IMR-90 (cell line): ENCODE measurements at regions not wholly inside any gene's neighbourhood (a gene's known extent, or its start where the extent isn't known, plus 50 kb on each side); places are given as distances from the start of the nearest gene placed in this dataset.

ENCODE experiments used
- ATAC-seq: fragments of 200-7000 bp; cut with Tn5 transposase; 2 replicates; pipeline ENCODE4 v1.9.1; 2020; ENCODE audit warnings: low read depth, mild to moderate bottlenecking, moderate library complexity
- BruUV-seq: library from RNA; stranded (reverse); fragments of 400-500 nt; replicated peaks from 2 replicates; lab custom pipeline; 2021; lab: Mats Ljungman, UMichigan
- CTCF ChIA-PET: fragments of 300-600 bp; formaldehyde crosslinking; extraction: SDS; loops from one replicate; lab custom pipeline; 2021; ENCODE audit warnings: antibody characterized with exemption; lab: Yijun Ruan, JAX
- POLR2A ChIA-PET: fragments of 300-600 bp; sonication (Branson Sonifier 250); formaldehyde crosslinking; loops from one replicate; lab custom pipeline; 2022; ENCODE audit warnings: antibody characterized with exemption; ENCODE audit not compliant: unreplicated experiment; lab: Charles Lee
- DNase-seq: peaks from one replicate; pipeline ENCODE4 v3.0.0; 2013
- H2AFZ ChIP-seq: replicated peaks from 2 replicates; pipeline ENCODE3; 2013; ENCODE audit warnings: low read length, mild to moderate bottlenecking; ENCODE audit not compliant: poor library complexity
- H2AK5ac ChIP-seq: 2 replicates; pipeline ENCODE4 v1.6.1; 2013; ENCODE audit warnings: low read depth, low read length, inconsistent platforms
- H2AK9ac ChIP-seq: replicated peaks from 2 replicates; pipeline ENCODE3; 2013; ENCODE audit warnings: mild to moderate bottlenecking, low read depth, low read length, moderate library complexity; ENCODE audit not compliant: poor library complexity
- H2BK120ac ChIP-seq: 2 replicates; pipeline ENCODE4 v1.6.1; 2013; ENCODE audit warnings: low read depth, low read length, inconsistent platforms
- H2BK15ac ChIP-seq: 3 replicates; pipeline ENCODE4 v1.6.1; 2013; ENCODE audit warnings: low read depth, low read length, inconsistent platforms
- H2BK20ac ChIP-seq: 2 replicates; pipeline ENCODE4 v1.6.1; 2013; ENCODE audit warnings: low read depth, mild to moderate bottlenecking, inconsistent platforms, low read length, moderate library complexity
- H2BK5ac ChIP-seq: 2 replicates; pipeline ENCODE4 v1.6.1; 2013; ENCODE audit warnings: mild to moderate bottlenecking, low read depth, low read length, inconsistent platforms; ENCODE audit not compliant: poor library complexity, severe bottlenecking
- H3K14ac ChIP-seq: replicated peaks from 2 replicates; pipeline ENCODE4 v1.6.1; 2013; ENCODE audit warnings: low read depth, low read length, inconsistent platforms
- H3K18ac ChIP-seq: 2 replicates; pipeline ENCODE4 v1.6.1; 2013; ENCODE audit warnings: low read depth, low read length, control low read depth
- H3K23ac ChIP-seq: 2 replicates; pipeline ENCODE4 v1.6.1; 2013; ENCODE audit warnings: low read depth, low read length, inconsistent platforms
- H3K27ac ChIP-seq: 2 replicates; pipeline ENCODE4 v1.5.1; 2013; ENCODE audit warnings: mild to moderate bottlenecking, control low read depth, low read length; ENCODE audit not compliant: insufficient read depth
- H3K27me3 ChIP-seq: 2 replicates; pipeline ENCODE4 v1.6.1; 2013; ENCODE audit warnings: low read length; ENCODE audit not compliant: control insufficient read depth, insufficient read depth
- H3K36me3 ChIP-seq: 2 replicates; pipeline ENCODE4 v1.6.1; 2013; ENCODE audit warnings: low read length, mixed read lengths; ENCODE audit not compliant: control insufficient read depth, insufficient read depth
- H3K4ac ChIP-seq: 2 replicates; pipeline ENCODE4 v1.6.1; 2013; ENCODE audit warnings: low read depth, low read length, inconsistent platforms
- H3K4me1 ChIP-seq: 2 replicates; pipeline ENCODE4 v1.6.1; 2013; ENCODE audit warnings: low read length, mixed read lengths; ENCODE audit not compliant: control insufficient read depth, insufficient read depth
- H3K4me2 ChIP-seq: 2 replicates; pipeline ENCODE4 v1.6.1; 2013; ENCODE audit warnings: low read depth, mild to moderate bottlenecking, control low read depth, low read length, moderate library complexity
- H3K4me3 ChIP-seq: 2 replicates; pipeline ENCODE4 v1.5.1; 2013; ENCODE audit warnings: low read depth, mild to moderate bottlenecking, control low read depth, low read length, moderate library complexity; ENCODE audit not compliant: insufficient read depth
- H3K56ac ChIP-seq: 2 replicates; pipeline ENCODE4 v1.6.1; 2013; ENCODE audit warnings: low read length, inconsistent platforms; ENCODE audit not compliant: insufficient read depth; ENCODE audit errors: extremely low read depth
- H3K79me1 ChIP-seq, 2 experiments: 2 replicates each; pipeline ENCODE4 v1.6.1; 2013; ENCODE audit warnings: low read length in 2 of 2, inconsistent platforms in 1 of 2, low read depth in 1 of 2
- H3K9ac ChIP-seq: 2 replicates; pipeline ENCODE4 v1.6.1; 2013; ENCODE audit warnings: low read depth, low read length, control low read depth
- H3K9me1 ChIP-seq: 2 replicates; pipeline ENCODE4 v1.6.1; 2013; ENCODE audit warnings: low read length, inconsistent platforms; ENCODE audit not compliant: insufficient read depth
- H3K9me3 ChIP-seq: 2 replicates; pipeline ENCODE4 v1.6.1; 2013; ENCODE audit warnings: low read length; ENCODE audit not compliant: control insufficient read depth, insufficient read depth
- H4K20me1 ChIP-seq: 2 replicates; pipeline ENCODE4 v1.6.1; 2013; ENCODE audit warnings: low read length, inconsistent platforms; ENCODE audit not compliant: insufficient read depth
- H4K5ac ChIP-seq: 2 replicates; pipeline ENCODE4 v1.6.1; 2013; ENCODE audit warnings: mild to moderate bottlenecking, low read depth, low read length, control low read depth
- H4K8ac ChIP-seq, 2 experiments: 2 replicates each; pipeline ENCODE4 v1.6.1; 2013; ENCODE audit warnings: low read depth in 2 of 2, low read length in 2 of 2, control low read depth in 1 of 2, inconsistent platforms in 1 of 2
- H4K91ac ChIP-seq: 2 replicates; pipeline ENCODE4 v1.6.1; 2013; ENCODE audit warnings: low read depth, low read length, inconsistent platforms; ENCODE audit not compliant: insufficient read depth
- CEBPB ChIP-seq: IDR thresholded peaks from 2 replicates; pipeline ENCODE4 v1.6.1; 2012; ENCODE audit warnings: low read depth, low read length, improper control_type of control experiment
- FOS ChIP-seq: fragments of 150-350 bp; IDR thresholded peaks from 2 replicates; pipeline ENCODE4 v1.6.1; 2016; ENCODE audit warnings: low read depth, low read length
- NFE2L2 ChIP-seq: fragments of 150-350 bp; IDR thresholded peaks from 2 replicates; pipeline ENCODE4 v1.6.1; 2016; ENCODE audit warnings: low read depth, mild to moderate bottlenecking, low read length
- RAD21 ChIP-seq: IDR thresholded peaks from 2 replicates; pipeline ENCODE4 v1.6.1; 2012; ENCODE audit warnings: low read length, improper control_type of control experiment
- RCOR1 ChIP-seq: IDR thresholded peaks from 2 replicates; pipeline ENCODE4 v1.6.1; 2012; ENCODE audit warnings: mild to moderate bottlenecking, low read length, improper control_type of control experiment; ENCODE audit not compliant: insufficient replicate concordance
- RFX5 ChIP-seq: IDR thresholded peaks from 2 replicates; pipeline ENCODE4 v1.8.0; 2012; ENCODE audit warnings: low read depth, mild to moderate bottlenecking, low read length, moderate library complexity
- SMC3 ChIP-seq: fragments of 150-350 bp; IDR thresholded peaks from 2 replicates; pipeline ENCODE4 v1.6.1; 2016; ENCODE audit warnings: low read depth, mild to moderate bottlenecking, antibody characterized with exemption, low read length, moderate library complexity
- USF2 ChIP-seq: fragments of 150-350 bp; IDR thresholded peaks from 2 replicates; pipeline ENCODE4 v1.6.1; 2017; ENCODE audit warnings: mild to moderate bottlenecking, antibody characterized with exemption, low read length, low read depth
- WGBS, 2 experiments: methylation state at CpG; one replicate each; pipeline versions ENCODE4 v1.1.5 to v1.1.7; 2013; ENCODE audit warnings: missing lambda C conversion rate in 2 of 2; ENCODE audit not compliant: insufficient read length in 1 of 2; ENCODE audit errors: extremely low coverage in 2 of 2; 5-methylcytosine and 5-hydroxymethylcytosine counted together
- dilution Hi-C: fragments of 300-500 bp; cut with HindIII; formaldehyde crosslinking; loops from one replicate; pipeline ENCODE4 v1.14.3; 2018; ENCODE audit warnings: low sequenced_read_pairs; ENCODE audit not compliant: unreplicated experiment
- in situ Hi-C: fragments of 300-500 bp; cut with MboI; formaldehyde crosslinking; loops from 3 replicates; pipeline ENCODE4 v1.14.3; 2019; ENCODE audit warnings: low sequenced_read_pairs, inconsistent platforms, mixed read lengths
- intact Hi-C: fragments of 100-400 bp; cut with micrococcal nuclease; formaldehyde crosslinking; loops from 2 replicates; pipeline ENCODE4 v1.10.0; 2022
- TF ChIP-seq, protein P1 (sequence below): fragments of 150-350 bp; IDR thresholded peaks from 2 replicates; pipeline ENCODE4 v1.6.1; 2016; ENCODE audit warnings: low read depth, mild to moderate bottlenecking, low read length, moderate library complexity, borderline replicate concordance

- Histone ChIP-seq H2AK9ac (no peak overlapping the region), H2BK5ac (no peak overlapping the region), H4K20me1 (no peaks in the 10 kb centered on the region), H3K4ac (no peak overlapping the region), H3K56ac (no peak overlapping the region), H4K91ac (no peak overlapping the region), H3K36me3 (no peaks in the 10 kb centered on the region), H2BK120ac (no peak overlapping the region), H3K23ac (no peak overlapping the region), H3K4me3 (no peak overlapping the region), H3K79me1 (no peaks in the 10 kb centered on the region), H3K9me1 (no peaks in the 10 kb centered on the region), H3K9ac (no peak overlapping the region), H3K27ac (no peak overlapping the region), H3K14ac (no peak overlapping the region), H3K27me3 (no peaks in the 10 kb centered on the region), H2AFZ (no peak overlapping the region), H3K18ac (no peak overlapping the region), H2BK15ac (no peak overlapping the region), H2AK5ac (no peak overlapping the region), H3K4me1 (no peaks in the 10 kb centered on the region), H2BK20ac (no peak overlapping the region), H4K8ac (no peak overlapping the region), H4K5ac (no peak overlapping the region), H3K4me2 (no peak overlapping the region), H3K9me3 (peaks cover 30% of the 10 kb centered on the region)
- TF ChIP-seq RCOR1: no peak
- no peak for TF ChIP-seq USF2
- no peak for TF ChIP-seq RAD21
- no peak for TF ChIP-seq SMC3
- no peak for TF ChIP-seq RFX5
- no peak for TF ChIP-seq FOS
- TF ChIP-seq CEBPB: no peak
- TF ChIP-seq, protein P1, sequence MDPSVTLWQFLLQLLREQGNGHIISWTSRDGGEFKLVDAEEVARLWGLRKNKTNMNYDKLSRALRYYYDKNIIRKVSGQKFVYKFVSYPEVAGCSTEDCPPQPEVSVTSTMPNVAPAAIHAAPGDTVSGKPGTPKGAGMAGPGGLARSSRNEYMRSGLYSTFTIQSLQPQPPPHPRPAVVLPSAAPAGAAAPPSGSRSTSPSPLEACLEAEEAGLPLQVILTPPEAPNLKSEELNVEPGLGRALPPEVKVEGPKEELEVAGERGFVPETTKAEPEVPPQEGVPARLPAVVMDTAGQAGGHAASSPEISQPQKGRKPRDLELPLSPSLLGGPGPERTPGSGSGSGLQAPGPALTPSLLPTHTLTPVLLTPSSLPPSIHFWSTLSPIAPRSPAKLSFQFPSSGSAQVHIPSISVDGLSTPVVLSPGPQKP: no peak
- no peak for TF ChIP-seq NFE2L2
- dilution Hi-C loops (no loop called here), intact Hi-C loops (no loop called here), in situ Hi-C loops (no loop called here)
- WGBS, 2 experiments: no CpG with 5 or more reads among the region's 2 CpGs
- ChIA-PET CTCF (no interaction called here), POLR2A (no interaction called here)
- DNase-seq (no peak), ATAC-seq (no peak)
- BruUV-seq: no TSS peak
These were observed 600.6 kb downstream of the AJAP1 start for GRCh38 chr1:5254975-5255374.
